OCI-LY7 (cell line): ENCODE measurements at regions not wholly inside any gene's neighbourhood (a gene's known extent, or its start where the extent isn't known, plus 50 kb on each side); places are given as distances from the start of the nearest gene placed in this dataset.

ENCODE experiments used
- EZH2phosphoT487 ChIP-seq: fragments of 200-600 bp; sonication (generic); IDR thresholded peaks from 2 replicates; pipeline ENCODE4 v1.6.1; 2018; ENCODE audit warnings: low read depth, borderline replicate concordance, mild to moderate bottlenecking, mixed run types, antibody characterized with exemption, low read length, moderate library complexity, mixed read lengths
- TF ChIP-seq, protein P1 (sequence below): fragments of 200-600 bp; sonication (generic); conservative IDR thresholded peaks from 2 replicates; pipeline ENCODE4 v1.5.1; 2014; ENCODE audit warnings: mild to moderate bottlenecking, antibody characterized with exemption, low read length, moderate library complexity, mixed read lengths

DNA sequence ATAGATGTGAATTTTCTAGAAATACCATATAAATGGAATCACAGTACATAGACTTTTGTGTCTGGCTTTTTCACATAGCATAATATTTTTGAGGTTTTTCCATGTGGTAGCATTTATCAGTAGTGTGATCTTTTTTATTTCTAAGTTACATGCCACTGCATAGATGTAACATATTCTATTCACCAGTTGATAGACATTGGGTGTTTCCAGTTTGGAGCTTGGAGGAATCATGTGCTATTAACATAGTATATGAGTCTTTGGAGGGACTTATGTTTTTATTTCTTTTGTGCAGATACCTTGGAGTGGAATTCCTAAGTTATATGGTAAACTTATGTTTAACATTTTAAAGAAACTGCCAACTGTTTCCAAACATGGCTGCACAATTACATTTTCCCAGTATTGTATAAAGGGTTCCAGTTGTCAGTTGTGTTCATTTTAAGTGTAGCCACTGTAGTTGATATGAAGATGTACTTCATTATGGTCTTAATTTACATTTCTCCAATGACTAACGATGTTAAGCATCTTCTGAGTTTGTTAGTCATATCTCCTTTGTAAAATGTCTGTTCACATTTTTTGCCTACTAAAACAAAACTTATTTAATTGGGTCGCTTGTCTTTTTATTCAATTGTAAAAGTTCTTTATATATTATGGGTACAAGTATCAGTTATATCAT is 145.7 kb upstream of the TRPC6 start:
- TF ChIP-seq, protein P1, sequence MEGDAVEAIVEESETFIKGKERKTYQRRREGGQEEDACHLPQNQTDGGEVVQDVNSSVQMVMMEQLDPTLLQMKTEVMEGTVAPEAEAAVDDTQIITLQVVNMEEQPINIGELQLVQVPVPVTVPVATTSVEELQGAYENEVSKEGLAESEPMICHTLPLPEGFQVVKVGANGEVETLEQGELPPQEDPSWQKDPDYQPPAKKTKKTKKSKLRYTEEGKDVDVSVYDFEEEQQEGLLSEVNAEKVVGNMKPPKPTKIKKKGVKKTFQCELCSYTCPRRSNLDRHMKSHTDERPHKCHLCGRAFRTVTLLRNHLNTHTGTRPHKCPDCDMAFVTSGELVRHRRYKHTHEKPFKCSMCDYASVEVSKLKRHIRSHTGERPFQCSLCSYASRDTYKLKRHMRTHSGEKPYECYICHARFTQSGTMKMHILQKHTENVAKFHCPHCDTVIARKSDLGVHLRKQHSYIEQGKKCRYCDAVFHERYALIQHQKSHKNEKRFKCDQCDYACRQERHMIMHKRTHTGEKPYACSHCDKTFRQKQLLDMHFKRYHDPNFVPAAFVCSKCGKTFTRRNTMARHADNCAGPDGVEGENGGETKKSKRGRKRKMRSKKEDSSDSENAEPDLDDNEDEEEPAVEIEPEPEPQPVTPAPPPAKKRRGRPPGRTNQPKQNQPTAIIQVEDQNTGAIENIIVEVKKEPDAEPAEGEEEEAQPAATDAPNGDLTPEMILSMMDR, result no peak
- TF ChIP-seq EZH2phosphoT487, result no peak
